HG03432 (cell line): ENCODE measurements at regions not wholly inside any gene's neighbourhood (a gene's known extent, or its start where the extent isn't known, plus 50 kb on each side); places are given as distances from the start of the nearest gene placed in this dataset.
A peak's percentile ranks its signal among the peaks of the same experiment; 100 is the strongest.

Experiments
- ATAC-seq: cut with Tn5 transposase; IDR thresholded peaks from one replicate; pipeline ENCODE4 v1.9.1; 2021; ENCODE audit warnings: mild to moderate bottlenecking, moderate library complexity; ENCODE audit not compliant: unreplicated experiment

GRCh38 chr9:26329974-26330373, 562.6 kb downstream of the CAAP1 start:
- ATAC-seq = no peak

GRCh38 chr9:26326563-26326962, 566.0 kb downstream of the CAAP1 start:
- peak; percentile 82 for ATAC-seq

GRCh38 chr9:26325444-26325829, 567.2 kb downstream of the CAAP1 start:
- ATAC-seq = no peak

- no peak for ATAC-seq
Observed at GRCh38 chr9:26324786-26325443, 567.7 kb downstream of the CAAP1 start.

- no peak for ATAC-seq
Observed at GRCh38 chr9:26321935-26322334, 570.7 kb downstream of the CAAP1 start.

- ATAC-seq = no peak
Observed at GRCh38 chr9:26319859-26320258, 572.7 kb downstream of the CAAP1 start.

- ATAC-seq = no peak
Observed at GRCh38 chr9:26313108-26313507, 579.5 kb downstream of the CAAP1 start.

GRCh38 chr9:26311463-26311995, 581.1 kb downstream of the CAAP1 start:
- no peak for ATAC-seq

- no peak for ATAC-seq
Observed at GRCh38 chr9:26310294-26310693, 582.3 kb downstream of the CAAP1 start.

GRCh38 chr9:26308328-26308727, 584.3 kb downstream of the CAAP1 start:
- ATAC-seq = no peak

- no peak for ATAC-seq
Observed at GRCh38 chr9:26301659-26302058, 590.9 kb downstream of the CAAP1 start.

GRCh38 chr9:26301046-26301445, 591.6 kb downstream of the CAAP1 start:
- no peak for ATAC-seq

GRCh38 chr9:26296910-26297572, 595.6 kb downstream of the CAAP1 start:
- no peak for ATAC-seq

GRCh38 chr9:26292943-26293342, 599.7 kb downstream of the CAAP1 start:
- ATAC-seq = no peak

GRCh38 chr9:26271495-26272122, 593.4 kb upstream of the TUSC1 start:
- ATAC-seq = no peak

- no peak for ATAC-seq
Observed at GRCh38 chr9:26266146-26266793, 588.0 kb upstream of the TUSC1 start.

GRCh38 chr9:26264709-26265601, 586.7 kb upstream of the TUSC1 start:
- no peak for ATAC-seq

- no peak for ATAC-seq
Observed at GRCh38 chr9:26263478-26263877, 585.2 kb upstream of the TUSC1 start.

GRCh38 chr9:26262421-26263107, 584.3 kb upstream of the TUSC1 start:
- ATAC-seq = no peak
